ENCODE measurements at regions not wholly inside any gene's neighbourhood (a gene's known extent, or its start where the extent isn't known, plus 50 kb on each side); places are given as distances from the start of the nearest gene placed in this dataset.

GRCh38 chr12:30862486-30862885, 64.1 kb upstream of the TSPAN11 start:
- Mint-ChIP-seq H3K36me3 (ENCODE audit: low read depth, unreplicated experiment) (no peaks in the 10 kb centered on the region), H3K9me3 (ENCODE audit: unreplicated experiment) (peaks cover 6% of the 10 kb centered on the region), H3K4me1 (ENCODE audit: unreplicated experiment) (no peaks in the 10 kb centered on the region), H3K27me3 (ENCODE audit: unreplicated experiment) (no peaks in the 10 kb centered on the region), H3K27ac (ENCODE audit: unreplicated experiment) (no peak overlapping the region), H3K4me3 (ENCODE audit: unreplicated experiment) (no peak overlapping the region)
- DNase-seq (ENCODE audit: low spot score): no peak
- no peak for TF ChIP-seq CTCF (IDR thresholded peaks at IDR 0.05; ENCODE audit: unreplicated experiment)

- Mint-ChIP-seq H3K27ac (ENCODE audit: unreplicated experiment) (no peak overlapping the region), H3K4me1 (ENCODE audit: unreplicated experiment) (no peaks in the 10 kb centered on the region), H3K27me3 (ENCODE audit: unreplicated experiment) (no peaks in the 10 kb centered on the region), H3K36me3 (ENCODE audit: low read depth, unreplicated experiment) (no peaks in the 10 kb centered on the region), H3K4me3 (ENCODE audit: unreplicated experiment) (no peak overlapping the region), H3K9me3 (ENCODE audit: unreplicated experiment) (no peaks in the 10 kb centered on the region)
- DNase-seq (ENCODE audit: low spot score): no peak
- no peak for TF ChIP-seq CTCF (IDR thresholded peaks at IDR 0.05; ENCODE audit: unreplicated experiment)
Measured at GRCh38 chr12:30859226-30859625, 67.3 kb upstream of the TSPAN11 start.

- Mint-ChIP-seq H3K27me3 (ENCODE audit: unreplicated experiment) (no peaks in the 10 kb centered on the region), H3K27ac (ENCODE audit: unreplicated experiment) (no peak overlapping the region), H3K9me3 (ENCODE audit: unreplicated experiment) (no peaks in the 10 kb centered on the region), H3K4me1 (ENCODE audit: unreplicated experiment) (no peaks in the 10 kb centered on the region), H3K4me3 (ENCODE audit: unreplicated experiment) (no peak overlapping the region), H3K36me3 (ENCODE audit: low read depth, unreplicated experiment) (no peaks in the 10 kb centered on the region)
- no peak for DNase-seq (ENCODE audit: low spot score)
- no peak for TF ChIP-seq CTCF (IDR thresholded peaks at IDR 0.05; ENCODE audit: unreplicated experiment)
Measured at GRCh38 chr12:30858471-30858870, 68.1 kb upstream of the TSPAN11 start.

- Mint-ChIP-seq H3K9me3 (ENCODE audit: unreplicated experiment) (no peaks in the 10 kb centered on the region), H3K4me3 (ENCODE audit: unreplicated experiment) (no peak overlapping the region), H3K36me3 (ENCODE audit: low read depth, unreplicated experiment) (no peaks in the 10 kb centered on the region), H3K27ac (ENCODE audit: unreplicated experiment) (no peak overlapping the region), H3K4me1 (ENCODE audit: unreplicated experiment) (peaks cover 11% of the 10 kb centered on the region), H3K27me3 (ENCODE audit: unreplicated experiment) (no peaks in the 10 kb centered on the region)
- no peak for DNase-seq (ENCODE audit: low spot score)
- no peak for TF ChIP-seq CTCF (IDR thresholded peaks at IDR 0.05; ENCODE audit: unreplicated experiment)
Measured at GRCh38 chr12:30853561-30854133, 72.9 kb upstream of the TSPAN11 start.

GRCh38 chr12:30850684-30851083, 75.9 kb upstream of the TSPAN11 start:
- Mint-ChIP-seq H3K4me3 (ENCODE audit: unreplicated experiment) (no peak overlapping the region), H3K36me3 (ENCODE audit: low read depth, unreplicated experiment) (no peaks in the 10 kb centered on the region), H3K27me3 (ENCODE audit: unreplicated experiment) (no peaks in the 10 kb centered on the region), H3K9me3 (ENCODE audit: unreplicated experiment) (no peaks in the 10 kb centered on the region), H3K27ac (ENCODE audit: unreplicated experiment) (no peak overlapping the region), H3K4me1 (ENCODE audit: unreplicated experiment) (peaks cover 18% of the 10 kb centered on the region)
- DNase-seq (ENCODE audit: low spot score): no peak
- no peak for TF ChIP-seq CTCF (IDR thresholded peaks at IDR 0.05; ENCODE audit: unreplicated experiment)
